AG09319 (cell line): ENCODE measurements at regions not wholly inside any gene's neighbourhood (a gene's known extent, or its start where the extent isn't known, plus 50 kb on each side); places are given as distances from the start of the nearest gene placed in this dataset.

Experiments used
- DNase-seq: peaks from one replicate; pipeline ENCODE4 v3.0.0-alpha.2; 2010; ENCODE audit warnings: low read depth; ENCODE audit errors: extremely low read depth
- CTCF ChIP-seq: IDR thresholded peaks from 2 replicates; pipeline ENCODE4 v1.5.1; 2011; ENCODE audit warnings: low read depth, mild to moderate bottlenecking, inconsistent platforms, low read length, moderate library complexity

DNA sequence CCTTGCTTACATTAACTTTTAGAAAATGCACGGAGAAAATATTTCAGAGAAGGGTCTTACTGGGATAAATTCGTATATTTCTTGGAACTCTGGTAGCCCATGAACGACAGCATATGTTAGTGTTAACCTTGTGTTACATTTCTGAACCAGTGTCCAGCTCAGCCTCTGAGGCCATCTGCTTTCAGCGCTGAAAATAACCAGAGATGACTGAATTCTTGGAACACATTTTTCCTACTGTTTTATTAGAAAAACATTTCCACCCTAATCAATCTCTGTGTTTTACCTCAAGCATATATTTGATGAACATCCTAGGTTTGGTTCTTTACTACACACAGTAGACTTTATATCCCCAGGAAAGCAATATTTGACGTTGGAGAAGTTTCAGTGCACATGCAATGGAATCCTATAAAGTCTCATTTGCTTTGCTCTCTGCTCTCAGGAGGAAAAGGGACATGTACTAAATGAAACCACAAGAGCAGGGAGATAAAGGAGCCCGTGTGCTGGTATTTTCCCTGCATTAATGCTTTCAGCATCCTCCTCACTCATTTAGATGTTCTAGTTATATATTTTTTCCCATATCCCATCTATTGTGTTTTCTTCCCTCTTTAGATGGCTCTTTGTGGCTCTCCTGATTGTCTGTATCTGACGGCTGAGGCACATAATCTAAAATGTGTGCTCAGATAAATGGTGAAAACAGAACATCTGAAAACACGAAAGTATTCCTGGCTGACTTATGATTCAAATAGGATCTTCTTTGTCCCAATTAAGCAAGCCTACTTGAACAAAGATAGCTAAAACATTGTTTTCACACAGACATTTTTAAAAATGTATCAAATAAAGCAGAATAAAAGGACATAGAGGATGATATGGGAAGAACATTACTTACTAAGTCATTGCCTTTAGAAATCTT lies 151.7 kb upstream of the KCNMB2 start:
- TF ChIP-seq CTCF, result no peak
- DNase-seq, result no peak

DNA sequence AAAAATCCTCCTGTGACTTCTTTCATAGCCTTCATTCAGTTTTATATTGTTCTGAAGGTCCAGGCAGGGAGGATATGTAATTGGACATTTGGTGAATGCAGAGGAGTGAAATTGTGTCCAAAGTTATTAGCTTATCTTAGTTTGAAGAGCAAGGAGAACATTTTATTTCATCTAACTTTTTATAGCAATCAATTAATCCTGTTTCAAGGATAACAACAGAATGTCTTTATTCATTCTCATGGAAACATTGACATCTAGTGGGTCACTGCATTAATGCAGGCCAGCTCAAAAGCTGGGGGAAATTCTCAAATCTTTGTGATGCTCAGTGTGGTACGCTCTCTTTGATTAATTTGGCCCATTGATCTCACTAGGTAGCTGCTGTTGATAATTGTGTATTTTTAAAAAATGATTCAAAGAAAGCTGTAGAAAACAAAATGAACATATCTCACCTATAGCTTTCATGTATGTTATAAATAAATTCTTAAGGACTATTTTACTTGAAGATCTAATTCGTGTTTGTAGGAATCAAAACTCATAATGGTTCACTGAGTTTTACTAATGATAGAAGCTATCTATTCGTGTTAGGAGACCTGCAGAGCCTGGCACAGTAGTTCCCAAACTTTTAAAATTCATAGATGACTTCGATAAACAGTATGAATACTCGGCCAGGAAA lies 150.8 kb upstream of the KCNMB2 start:
- no peak for DNase-seq
- peak; percentile 86 for TF ChIP-seq CTCF

GRCh38 chr3:178386401-178386800 lies 149.8 kb upstream of the KCNMB2 start:
- no peak for TF ChIP-seq CTCF
- no peak for DNase-seq

GRCh38 chr3:178386880-178387279 lies 149.4 kb upstream of the KCNMB2 start:
- no peak for DNase-seq
- no peak for TF ChIP-seq CTCF

DNA sequence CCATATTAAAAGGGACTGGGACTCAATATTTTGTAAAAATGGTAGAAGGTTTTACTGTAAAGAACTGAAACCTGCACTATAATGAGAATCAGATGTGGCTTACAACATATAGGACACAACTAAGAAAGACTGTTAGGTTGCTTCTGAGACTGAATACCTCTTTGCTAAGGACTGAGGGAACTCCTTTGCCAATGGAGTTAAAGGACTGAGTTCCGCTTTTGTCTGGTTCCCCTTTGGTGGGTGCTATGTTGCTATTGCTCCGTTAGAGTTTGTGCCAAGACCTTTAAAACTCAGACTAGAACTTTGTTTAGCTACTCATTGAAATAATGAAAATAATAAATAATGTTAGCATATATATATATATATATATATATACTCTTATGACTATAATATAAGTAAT lies 147.8 kb upstream of the KCNMB2 start:
- DNase-seq, result no peak
- TF ChIP-seq CTCF, result no peak

DNA sequence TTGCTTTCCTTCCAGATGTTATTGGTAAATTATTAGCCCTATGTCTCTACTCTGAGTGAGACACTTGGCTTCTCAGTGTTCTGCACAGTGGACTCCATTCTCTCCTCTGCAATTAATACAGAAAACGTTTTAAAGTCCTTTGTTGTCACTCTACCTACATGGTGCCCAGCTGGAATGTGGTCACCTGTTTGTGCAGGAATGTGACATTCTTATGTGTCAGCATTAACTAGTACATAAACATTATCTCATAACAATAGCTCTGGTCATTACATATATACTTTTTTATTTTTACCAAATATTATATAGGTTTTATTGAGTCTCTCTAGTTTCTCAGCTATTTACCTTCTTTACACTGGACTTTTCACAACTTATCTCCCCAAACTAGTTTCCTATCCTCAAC lies 147.0 kb upstream of the KCNMB2 start:
- no peak for DNase-seq
- TF ChIP-seq CTCF, result no peak

DNA sequence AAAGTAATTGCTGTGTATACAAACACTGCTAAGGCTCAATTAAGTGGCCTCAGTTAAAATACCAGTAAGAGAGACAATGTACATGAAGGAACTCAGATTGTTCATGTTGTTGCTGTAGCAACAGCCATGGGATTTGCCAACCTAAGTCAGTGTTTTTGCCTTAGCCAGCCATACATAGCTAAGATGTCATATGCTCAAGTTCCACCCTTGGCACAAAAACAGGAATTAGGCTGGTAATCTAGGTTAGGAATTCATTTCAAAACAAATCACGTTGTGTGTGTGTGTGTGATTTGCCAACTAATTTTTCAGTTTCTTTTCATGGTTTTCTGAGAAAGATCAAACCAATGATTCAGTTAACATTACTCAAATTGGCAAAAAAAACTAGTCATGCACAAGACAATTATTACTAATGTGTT lies 143.7 kb upstream of the KCNMB2 start:
- peak; percentile 88 for DNase-seq
- no peak for TF ChIP-seq CTCF
